ENCODE measurements at regions not wholly inside any gene's neighbourhood (a gene's known extent, or its start where the extent isn't known, plus 50 kb on each side); places are given as distances from the start of the nearest gene placed in this dataset.

DNA sequence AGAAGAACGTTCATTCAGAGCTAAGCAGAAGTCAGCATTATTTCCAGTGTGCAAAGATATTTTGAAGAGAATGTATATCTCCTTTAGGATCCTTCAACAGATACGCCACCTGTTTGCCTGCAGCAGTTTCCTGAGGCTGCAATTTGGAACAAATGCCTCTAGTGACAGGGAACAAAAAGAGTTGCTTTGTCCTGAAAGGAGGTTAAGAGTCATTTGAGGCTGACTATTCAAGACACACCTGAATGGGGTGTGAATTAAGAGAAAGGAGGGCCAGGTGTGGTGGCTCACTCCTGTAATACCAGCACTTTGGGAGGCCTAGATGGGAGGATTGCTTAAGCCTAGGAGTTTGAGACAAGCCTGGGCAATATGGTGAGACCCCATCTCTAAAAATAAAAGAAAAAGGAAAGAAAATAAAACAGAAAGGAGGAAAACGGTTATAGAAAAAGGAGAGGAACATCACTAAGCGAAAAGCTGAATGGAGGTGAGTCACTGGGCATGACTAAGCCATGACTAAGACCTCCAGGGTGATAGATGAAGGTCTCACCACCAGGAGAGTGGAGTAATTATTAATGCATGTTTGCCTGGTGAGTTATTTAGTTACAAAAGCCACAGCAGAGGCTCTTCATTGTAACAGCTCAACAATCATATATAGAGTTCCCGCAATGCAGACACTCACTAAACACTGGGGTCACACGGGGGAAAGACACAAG lies 255.2 kb upstream of the TNC start:
- DNase-seq (ENCODE audit: extremely low spot score) = no peak
- CTCF ChIA-PET = no interaction called here
- TF ChIP-seq FOXK2 (IDR thresholded peaks at IDR 0.05) = no peak
- TF ChIP-seq ARNT (IDR thresholded peaks at IDR 0.05) = no peak
- no peak for TF ChIP-seq LEF1 (IDR thresholded peaks at IDR 0.05; ENCODE audit: borderline replicate concordance)
- TF ChIP-seq CTBP1 (IDR thresholded peaks at IDR 0.05; ENCODE audit: borderline replicate concordance) = no peak
- TF ChIP-seq L3MBTL2 (conservative IDR thresholded peaks at IDR 0.05) = no peak
- TF ChIP-seq ELF4 (IDR thresholded peaks at IDR 0.05) = no peak
- no peak for TF ChIP-seq TARDBP (IDR thresholded peaks at IDR 0.05)
- TF ChIP-seq FOXM1 (IDR thresholded peaks at IDR 0.05; ENCODE audit: borderline replicate concordance) = no peak
- TF ChIP-seq ZNF384 (IDR thresholded peaks at IDR 0.05) = no peak
- TF ChIP-seq NFRKB (IDR thresholded peaks at IDR 0.05) = no peak
- TF ChIP-seq BHLHE40 (IDR thresholded peaks at IDR 0.05; ENCODE audit: borderline replicate concordance) = no peak
- no peak for TF ChIP-seq FOXA1 (IDR thresholded peaks at IDR 0.05)
- TF ChIP-seq HDGF (IDR thresholded peaks at IDR 0.05; ENCODE audit: borderline replicate concordance) = no peak
- no peak for TF ChIP-seq SUZ12 (IDR thresholded peaks at IDR 0.05)
- TF ChIP-seq, protein P1, sequence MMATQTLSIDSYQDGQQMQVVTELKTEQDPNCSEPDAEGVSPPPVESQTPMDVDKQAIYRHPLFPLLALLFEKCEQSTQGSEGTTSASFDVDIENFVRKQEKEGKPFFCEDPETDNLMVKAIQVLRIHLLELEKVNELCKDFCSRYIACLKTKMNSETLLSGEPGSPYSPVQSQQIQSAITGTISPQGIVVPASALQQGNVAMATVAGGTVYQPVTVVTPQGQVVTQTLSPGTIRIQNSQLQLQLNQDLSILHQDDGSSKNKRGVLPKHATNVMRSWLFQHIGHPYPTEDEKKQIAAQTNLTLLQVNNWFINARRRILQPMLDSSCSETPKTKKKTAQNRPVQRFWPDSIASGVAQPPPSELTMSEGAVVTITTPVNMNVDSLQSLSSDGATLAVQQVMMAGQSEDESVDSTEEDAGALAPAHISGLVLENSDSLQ (IDR thresholded peaks at IDR 0.05) = no peak
- POLR2A ChIA-PET = interaction anchor here (0.9 kb wide), 1 partner anchor 10 kb away, joined by 3 read pairs; no protein-coding TSS in a partner anchor

DNA sequence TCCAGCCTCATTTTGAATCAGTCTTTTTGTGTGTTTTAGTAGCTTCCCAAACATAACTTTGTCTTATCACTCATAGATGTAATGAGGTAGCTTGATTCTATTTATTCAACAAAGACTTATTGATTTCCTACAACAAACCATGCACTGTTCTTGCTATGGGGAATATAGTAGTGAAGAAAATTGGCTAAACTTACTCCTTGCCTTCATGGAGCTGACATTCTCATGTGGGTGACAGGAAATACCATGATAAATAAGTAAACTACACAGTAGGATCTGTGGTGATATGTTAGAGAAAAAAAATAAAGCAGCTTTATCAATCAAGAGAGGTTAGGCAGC lies 255.7 kb upstream of the TNC start:
- TF ChIP-seq FOXM1 (IDR thresholded peaks at IDR 0.05; ENCODE audit: borderline replicate concordance) = no peak
- no peak for DNase-seq (ENCODE audit: extremely low spot score)
- ChIA-PET CTCF (interaction anchor here (0.6 kb wide), 1 partner anchor 21 kb away, joined by 3 read pairs; no protein-coding TSS in a partner anchor), POLR2A (interaction anchor here (0.9 kb wide), 1 partner anchor 10 kb away, joined by 3 read pairs; no protein-coding TSS in a partner anchor)

DNA sequence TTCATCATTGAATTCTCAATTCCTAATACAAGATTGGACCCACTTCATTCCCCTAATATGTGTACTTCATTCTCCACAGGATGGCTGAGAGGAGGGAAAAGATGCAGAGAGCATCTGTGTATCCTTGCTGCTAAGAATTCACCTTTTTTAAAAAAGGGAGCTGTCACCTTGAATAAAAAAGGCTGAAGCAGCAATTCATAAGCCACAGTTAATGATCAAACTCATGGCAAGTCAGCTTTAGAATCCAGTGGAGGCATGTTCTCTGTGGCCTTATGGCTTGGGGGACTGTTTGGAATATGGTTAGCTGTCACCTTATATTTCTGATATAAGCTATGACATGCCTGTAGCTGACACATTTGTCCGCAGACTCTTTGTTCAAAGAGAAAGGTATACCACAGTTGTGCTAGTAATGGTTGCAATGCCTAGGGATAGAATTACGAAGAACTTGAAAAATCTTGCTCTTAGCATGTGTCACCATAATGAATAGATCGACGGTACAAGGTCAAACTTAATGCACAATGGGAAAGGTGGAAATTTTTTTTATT lies 256.8 kb upstream of the TNC start:
- no peak for DNase-seq (ENCODE audit: extremely low spot score)
- ChIA-PET POLR2A (no interaction called here), CTCF (no interaction called here)
- TF ChIP-seq HDGF (IDR thresholded peaks at IDR 0.05; ENCODE audit: borderline replicate concordance) (no peak), SUZ12 (IDR thresholded peaks at IDR 0.05) (no peak), CTBP1 (IDR thresholded peaks at IDR 0.05; ENCODE audit: borderline replicate concordance) (no peak), L3MBTL2 (conservative IDR thresholded peaks at IDR 0.05) (no peak), BHLHE40 (IDR thresholded peaks at IDR 0.05; ENCODE audit: borderline replicate concordance) (no peak), TARDBP (IDR thresholded peaks at IDR 0.05) (no peak), ARNT (IDR thresholded peaks at IDR 0.05) (no peak)
- TF ChIP-seq, protein P1 (IDR thresholded peaks at IDR 0.05) = no peak

DNA sequence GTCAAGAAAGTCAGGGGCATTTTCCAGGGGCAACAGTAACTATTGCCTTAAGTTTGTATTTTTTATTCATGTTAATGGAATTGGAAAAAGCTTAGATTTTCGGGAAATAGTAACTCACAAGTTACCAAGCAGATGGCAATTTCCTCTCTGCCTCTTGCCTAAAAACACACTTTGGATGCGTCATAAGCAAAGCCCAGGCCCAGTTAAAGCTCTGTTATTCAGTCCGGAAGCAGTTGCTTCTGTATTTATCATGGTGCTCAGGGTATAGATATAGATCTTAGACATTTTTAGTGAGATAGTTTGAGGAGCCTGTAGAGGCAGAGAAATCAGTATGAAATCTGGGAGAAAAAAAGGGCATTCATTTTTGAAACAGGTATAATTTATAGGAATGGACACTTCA lies 260.3 kb upstream of the TNC start:
- no peak for DNase-seq (ENCODE audit: extremely low spot score)
- TF ChIP-seq, protein P1 (IDR thresholded peaks at IDR 0.05) = no peak
- TF ChIP-seq L3MBTL2 (conservative IDR thresholded peaks at IDR 0.05) (no peak), FOXM1 (IDR thresholded peaks at IDR 0.05; ENCODE audit: borderline replicate concordance) (no peak), ARNT (IDR thresholded peaks at IDR 0.05) (no peak), FOXA1 (IDR thresholded peaks at IDR 0.05) (no peak), HDGF (IDR thresholded peaks at IDR 0.05; ENCODE audit: borderline replicate concordance) (no peak), SP1 (IDR thresholded peaks at IDR 0.05) (no peak), CTBP1 (IDR thresholded peaks at IDR 0.05; ENCODE audit: borderline replicate concordance) (no peak)
- ChIA-PET CTCF (no interaction called here), POLR2A (no interaction called here)

DNA sequence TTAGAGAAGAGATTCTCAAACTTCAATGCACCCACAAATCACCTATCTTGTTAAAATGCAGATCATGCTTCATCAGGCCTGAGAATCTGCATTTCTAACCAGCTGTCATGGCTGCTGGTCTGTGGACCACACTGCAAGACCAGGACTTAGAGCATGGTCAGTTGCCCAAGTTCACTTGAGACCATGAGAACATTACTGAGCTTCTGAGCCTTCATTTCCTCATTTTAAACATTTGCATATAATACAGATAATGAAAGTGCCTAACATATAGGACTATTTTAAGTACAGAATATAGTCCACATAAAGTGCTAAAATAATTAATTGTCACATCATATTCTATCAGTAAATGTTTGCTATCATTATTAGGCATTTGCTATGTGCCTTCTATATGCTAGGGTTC lies 260.8 kb upstream of the TNC start:
- ChIA-PET CTCF (no interaction called here), POLR2A (no interaction called here)
- DNase-seq (ENCODE audit: extremely low spot score) = no peak
- TF ChIP-seq TARDBP (IDR thresholded peaks at IDR 0.05) = no peak
- no peak for TF ChIP-seq NFRKB (IDR thresholded peaks at IDR 0.05)
- no peak for TF ChIP-seq L3MBTL2 (conservative IDR thresholded peaks at IDR 0.05)
- no peak for TF ChIP-seq HDGF (IDR thresholded peaks at IDR 0.05; ENCODE audit: borderline replicate concordance)
- TF ChIP-seq SP1 (IDR thresholded peaks at IDR 0.05) = no peak
- TF ChIP-seq FOXK2 (IDR thresholded peaks at IDR 0.05) = no peak
- TF ChIP-seq ZNF384 (IDR thresholded peaks at IDR 0.05) = no peak
- TF ChIP-seq LEF1 (IDR thresholded peaks at IDR 0.05; ENCODE audit: borderline replicate concordance) = no peak
- no peak for TF ChIP-seq FOXA1 (IDR thresholded peaks at IDR 0.05)
- TF ChIP-seq, protein P1 (IDR thresholded peaks at IDR 0.05) = no peak
- TF ChIP-seq ARNT (IDR thresholded peaks at IDR 0.05) = no peak
- no peak for TF ChIP-seq BHLHE40 (IDR thresholded peaks at IDR 0.05; ENCODE audit: borderline replicate concordance)
- no peak for TF ChIP-seq CTBP1 (IDR thresholded peaks at IDR 0.05; ENCODE audit: borderline replicate concordance)
- no peak for TF ChIP-seq SUZ12 (IDR thresholded peaks at IDR 0.05)
- TF ChIP-seq ELF4 (IDR thresholded peaks at IDR 0.05) = no peak
- no peak for TF ChIP-seq FOXM1 (IDR thresholded peaks at IDR 0.05; ENCODE audit: borderline replicate concordance)

DNA sequence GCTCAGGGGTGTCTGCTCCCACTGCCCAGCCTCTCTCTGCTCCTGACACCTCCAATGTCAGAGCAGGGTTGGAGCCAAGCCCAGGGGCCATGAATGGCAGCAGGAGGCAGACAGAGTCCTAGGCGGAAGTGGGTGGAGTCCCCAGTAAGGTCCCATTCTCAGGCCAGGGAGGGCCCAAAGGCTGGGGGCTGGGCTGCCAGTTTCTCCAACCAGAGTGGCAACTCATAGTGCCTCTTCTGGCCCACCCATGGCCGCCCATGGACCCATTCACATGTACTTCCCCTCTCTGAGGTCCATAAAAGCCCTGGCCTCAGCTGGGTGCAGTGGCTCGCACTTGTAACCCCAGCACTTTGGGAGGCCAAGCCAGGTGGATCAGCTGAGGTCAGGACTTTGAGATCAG lies 261.8 kb upstream of the TNC start:
- POLR2A ChIA-PET = no interaction called here
- CTCF ChIA-PET = interaction anchor here (0.6 kb wide), 1 partner anchor 469 kb away, joined by 3 read pairs; no protein-coding TSS in a partner anchor
- TF ChIP-seq, protein P1 (IDR thresholded peaks at IDR 0.05) = no peak
- TF ChIP-seq BHLHE40 (IDR thresholded peaks at IDR 0.05; ENCODE audit: borderline replicate concordance) = no peak
- no peak for DNase-seq (ENCODE audit: extremely low spot score)

Measured in HEK293T (cell line).